Astrocyte of the hippocampus (primary cell): ENCODE measurements at regions not wholly inside any gene's neighbourhood (a gene's known extent, or its start where the extent isn't known, plus 50 kb on each side); places are given as distances from the start of the nearest gene placed in this dataset.

Source experiments
- DNase-seq: peaks from one replicate; pipeline ENCODE4 v3.0.0; 2011; ENCODE audit warnings: low read depth, low spot score

GRCh38 chr11:27215471-27216269 is 147.3 kb downstream of the CCDC34 start:
- peak; percentile 55 for DNase-seq

GRCh38 chr11:27214713-27215112 is 148.3 kb downstream of the CCDC34 start:
- DNase-seq, result no peak

DNA sequence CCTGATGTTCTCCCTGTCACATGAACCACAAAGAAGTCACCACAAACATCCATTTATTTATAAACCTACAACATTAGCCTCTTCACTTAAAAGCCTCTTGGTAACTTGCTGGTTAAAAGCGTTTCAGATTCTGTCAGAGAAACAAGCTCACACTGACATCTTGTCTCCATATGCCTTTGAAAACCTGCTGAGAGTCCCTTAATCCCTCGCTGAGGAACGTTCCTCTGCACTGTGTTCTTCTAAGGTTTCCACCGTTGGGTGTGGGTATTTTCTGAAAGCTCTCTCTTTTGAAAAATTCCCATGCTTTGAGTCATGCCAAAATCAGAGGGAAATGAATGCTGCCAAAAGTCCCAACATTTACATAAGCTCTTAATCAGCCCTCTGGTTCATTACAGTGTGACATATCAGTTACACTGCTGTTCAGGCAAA is 149.8 kb downstream of the CCDC34 start:
- DNase-seq, result peak; percentile 95

- DNase-seq, result no peak
Observed at GRCh38 chr11:27212248-27212780, 150.7 kb downstream of the CCDC34 start.

DNA sequence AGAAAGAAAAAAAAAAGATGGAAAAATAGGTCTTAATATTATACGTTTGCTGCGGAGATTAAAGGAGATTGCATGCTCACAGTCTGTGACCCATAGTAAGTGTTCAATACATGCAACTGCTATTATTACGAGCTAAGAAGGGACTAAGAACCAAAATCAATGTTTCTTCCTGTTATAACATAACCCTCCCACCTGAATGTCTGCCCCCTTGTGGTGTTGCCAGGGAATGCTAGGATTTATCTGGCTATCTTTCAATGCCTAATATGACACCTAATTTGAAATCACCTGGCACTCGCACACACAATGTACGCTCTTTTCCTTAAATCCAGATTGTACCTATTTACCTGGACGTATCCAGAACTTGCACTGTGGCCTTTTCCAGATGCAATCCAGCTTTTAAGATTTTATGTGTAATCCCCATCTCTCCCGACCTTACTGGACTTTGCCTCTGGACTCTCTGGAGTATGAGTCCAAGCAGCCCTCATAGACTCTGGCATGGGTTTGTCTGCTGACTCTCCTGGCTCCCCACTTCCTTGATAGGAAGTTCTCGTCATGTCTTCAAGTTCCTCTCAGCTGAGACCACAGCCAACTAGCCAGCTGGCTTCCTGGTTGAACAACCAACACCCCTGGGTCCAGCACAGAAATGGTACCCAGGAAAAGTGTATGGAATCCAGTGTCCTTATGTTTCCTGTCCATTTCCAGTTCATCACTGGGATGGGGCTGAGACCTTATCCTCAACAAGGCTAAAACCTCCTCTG is 151.5 kb downstream of the CCDC34 start:
- no peak for DNase-seq

- DNase-seq, result no peak
Observed at GRCh38 chr11:27210531-27210930, 152.5 kb downstream of the CCDC34 start.

DNA sequence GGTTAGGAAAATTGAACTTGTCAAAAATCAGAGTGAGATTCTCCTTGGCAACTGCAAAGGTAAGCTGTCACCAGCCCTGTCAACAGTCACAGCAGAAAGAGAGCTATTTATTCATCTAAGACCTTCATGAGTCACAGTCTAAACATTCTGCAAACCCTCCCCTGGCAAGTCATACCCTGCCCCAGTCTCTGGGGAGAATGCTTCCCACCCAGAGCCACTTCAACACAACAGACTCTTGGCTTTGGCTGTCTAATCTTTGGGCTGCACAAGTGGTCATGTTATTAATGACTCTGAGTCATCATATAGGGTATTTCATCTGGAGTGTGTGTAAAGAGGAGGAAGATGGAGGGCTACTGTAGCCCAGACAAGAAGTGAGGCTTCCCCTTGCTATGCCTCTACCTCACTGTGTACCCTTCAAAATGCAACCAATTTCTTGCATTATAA is 153.4 kb downstream of the CCDC34 start:
- DNase-seq, result peak; percentile 98

GRCh38 chr11:27208846-27209245 is 154.2 kb downstream of the CCDC34 start:
- no peak for DNase-seq

GRCh38 chr11:27207025-27207650 is 155.9 kb downstream of the CCDC34 start:
- DNase-seq, result no peak

DNA sequence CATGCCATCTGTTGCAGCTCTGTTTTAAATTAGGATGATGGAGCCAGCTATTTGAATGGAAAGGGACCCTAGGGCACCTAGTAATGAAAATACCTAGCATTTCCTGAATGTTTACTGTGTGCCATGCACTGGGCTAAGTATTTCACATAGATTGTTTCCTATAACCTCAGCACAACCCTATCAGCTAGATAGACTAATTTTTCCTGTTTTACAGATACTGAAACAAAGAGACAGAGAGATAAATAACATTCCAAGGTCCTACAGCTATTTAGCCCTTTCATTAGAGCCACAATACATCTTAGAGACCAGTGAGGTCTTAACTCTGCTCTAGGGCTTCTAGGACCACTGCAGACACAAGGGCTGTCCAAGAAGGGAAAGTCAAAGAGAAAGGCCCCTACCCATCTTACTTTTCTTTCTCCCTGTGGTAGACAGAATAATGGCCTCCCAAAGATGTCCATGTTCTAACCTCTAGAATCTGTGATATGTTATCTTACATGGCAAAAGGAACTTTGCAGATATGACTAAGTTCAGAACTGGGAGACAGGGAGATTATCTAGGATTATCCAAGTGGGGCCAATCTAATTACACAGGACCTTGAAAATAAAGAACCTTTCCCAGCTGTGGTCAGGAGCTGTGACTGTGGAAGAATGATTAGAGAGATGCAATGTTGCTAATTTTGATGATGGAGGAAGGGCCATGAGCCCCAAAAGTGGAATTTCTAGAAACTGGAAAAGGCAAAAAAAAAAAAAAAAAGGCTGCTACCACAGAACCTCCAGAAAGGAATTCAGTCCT is 157.0 kb downstream of the CCDC34 start:
- DNase-seq, result no peak

DNA sequence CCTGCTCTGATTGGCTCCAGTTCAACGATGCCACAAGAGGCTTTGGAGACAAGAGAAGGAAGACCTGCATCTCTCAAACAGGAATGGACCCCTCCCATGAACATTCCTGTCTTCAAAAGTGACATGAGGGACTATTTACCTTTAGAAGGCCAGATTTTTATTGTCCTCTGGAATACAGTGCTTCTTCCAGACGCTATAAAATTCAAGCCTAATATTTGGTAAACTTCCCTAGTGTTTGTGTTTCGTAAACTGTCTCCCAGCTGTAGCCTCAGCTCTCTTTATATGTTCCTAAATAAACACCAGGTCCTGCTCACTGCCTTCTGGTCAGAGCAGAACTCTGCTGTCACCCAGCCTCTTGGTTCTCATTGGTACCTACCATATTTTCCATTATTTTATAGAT is 157.8 kb downstream of the CCDC34 start:
- no peak for DNase-seq

DNA sequence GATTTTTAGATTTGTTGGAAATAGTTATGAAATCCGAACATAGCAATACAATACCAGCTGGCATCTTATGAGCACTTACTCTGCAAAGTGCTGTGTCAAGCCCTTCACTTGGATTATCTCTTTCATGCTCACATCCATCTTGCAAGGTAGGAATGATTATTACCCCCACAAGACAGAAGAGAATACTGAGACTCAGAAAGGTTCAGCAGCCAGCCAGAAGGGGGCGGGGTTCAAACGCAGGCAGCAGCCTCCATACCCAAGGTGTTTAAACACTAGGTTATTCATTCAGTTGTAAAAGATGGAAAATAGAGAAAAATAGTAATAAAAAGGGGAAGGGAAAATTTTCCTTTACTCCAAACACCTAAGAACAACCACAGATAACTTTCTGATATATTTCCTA is 158.5 kb downstream of the CCDC34 start:
- no peak for DNase-seq

DNA sequence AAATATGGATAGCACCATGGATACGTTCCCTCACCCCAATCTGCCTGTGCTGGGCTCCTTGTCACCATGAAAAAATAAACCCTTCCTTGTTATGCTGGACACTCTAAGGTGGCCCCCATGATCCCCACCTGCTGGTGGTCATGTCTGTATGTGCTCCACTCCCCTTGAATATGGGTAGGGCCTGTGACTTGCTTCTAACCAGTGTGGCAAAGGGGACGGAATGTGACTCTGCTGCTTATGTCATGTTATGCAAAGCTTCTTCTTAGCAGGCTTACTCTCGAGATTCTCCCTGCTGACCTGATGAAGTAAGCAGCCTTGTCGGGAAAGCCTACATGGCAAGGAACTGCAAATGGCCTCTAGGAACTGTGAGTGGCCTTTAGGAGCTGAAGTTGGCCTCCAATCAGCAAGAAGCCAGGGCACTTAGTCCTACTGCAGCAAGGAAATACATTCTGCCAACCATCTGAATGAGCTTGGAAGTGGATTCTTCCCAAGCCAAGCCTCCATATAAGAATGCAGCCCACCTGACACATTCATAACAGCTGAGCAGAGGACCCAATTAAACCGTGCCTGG is 159.9 kb downstream of the CCDC34 start:
- DNase-seq, result no peak

DNA sequence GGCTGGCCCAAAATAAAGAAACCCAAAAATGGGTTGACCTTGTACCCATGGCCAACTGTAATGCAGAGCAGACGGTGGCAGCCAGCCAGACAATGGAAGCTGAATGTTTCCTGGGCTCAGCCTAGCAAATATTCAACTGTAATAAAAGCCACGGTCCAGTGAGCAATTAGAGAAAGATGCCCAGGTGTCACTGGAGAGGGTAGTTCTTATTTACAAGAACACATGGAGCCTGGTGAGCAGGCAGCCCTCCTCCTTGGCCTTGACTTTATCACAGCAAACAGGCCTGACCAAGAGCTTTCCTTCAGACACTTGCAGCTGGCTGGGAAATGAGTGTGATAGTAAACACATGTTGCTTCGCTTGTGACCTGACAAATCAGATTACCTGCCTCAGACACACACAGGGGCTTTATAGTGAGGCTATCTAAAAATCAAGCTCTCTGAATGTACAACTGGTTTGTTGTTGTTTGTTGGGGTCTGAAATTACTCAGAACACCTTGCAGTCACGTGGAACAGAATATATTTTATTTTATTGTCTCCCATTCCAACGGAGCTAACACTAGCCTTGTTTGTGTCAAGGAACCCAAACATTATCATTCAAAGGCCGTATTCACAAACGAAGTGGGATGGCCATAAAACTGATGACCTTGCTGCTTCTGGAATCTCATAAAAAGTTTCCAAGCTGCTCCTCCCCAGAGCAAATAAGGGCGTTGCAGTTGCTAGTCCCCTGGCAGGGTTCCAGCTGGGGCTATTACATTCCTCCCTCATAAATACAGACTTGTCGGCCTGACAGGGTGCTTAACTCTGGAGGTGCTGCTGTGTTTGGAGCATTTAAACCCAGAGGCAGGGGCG is 161.1 kb downstream of the BBOX1 start:
- DNase-seq, result peak; percentile 84

DNA sequence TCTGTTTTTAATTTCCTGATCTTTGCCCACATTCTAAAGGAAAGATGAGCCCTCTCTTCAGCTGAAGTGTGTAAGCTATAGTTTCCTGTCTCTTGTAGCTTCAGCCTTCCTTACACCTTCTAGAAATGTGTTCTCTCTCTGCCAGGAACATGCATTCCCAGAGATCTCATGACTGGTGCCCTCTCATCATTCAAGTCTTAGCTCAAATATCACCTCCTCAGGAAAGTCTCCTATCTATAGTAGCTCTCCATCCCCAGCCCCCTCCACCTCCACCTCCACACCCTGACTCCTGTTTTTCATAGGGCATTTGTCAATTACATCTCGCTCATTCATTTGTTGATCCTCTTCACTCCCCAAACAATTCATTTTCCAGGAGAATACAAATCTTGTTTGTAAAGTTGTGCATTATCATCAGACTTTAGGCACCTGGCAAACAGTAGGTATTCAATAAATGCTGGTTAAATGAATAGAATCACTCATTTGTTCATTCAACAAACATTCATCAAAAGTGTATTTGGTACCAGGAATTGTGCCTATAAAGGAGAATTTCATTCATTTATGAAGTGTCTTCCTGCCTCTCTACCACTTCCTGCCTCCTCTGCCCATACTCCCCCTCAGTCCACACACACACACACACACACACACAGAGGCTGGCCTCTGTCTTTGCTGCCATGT is 160.3 kb downstream of the BBOX1 start:
- no peak for DNase-seq

DNA sequence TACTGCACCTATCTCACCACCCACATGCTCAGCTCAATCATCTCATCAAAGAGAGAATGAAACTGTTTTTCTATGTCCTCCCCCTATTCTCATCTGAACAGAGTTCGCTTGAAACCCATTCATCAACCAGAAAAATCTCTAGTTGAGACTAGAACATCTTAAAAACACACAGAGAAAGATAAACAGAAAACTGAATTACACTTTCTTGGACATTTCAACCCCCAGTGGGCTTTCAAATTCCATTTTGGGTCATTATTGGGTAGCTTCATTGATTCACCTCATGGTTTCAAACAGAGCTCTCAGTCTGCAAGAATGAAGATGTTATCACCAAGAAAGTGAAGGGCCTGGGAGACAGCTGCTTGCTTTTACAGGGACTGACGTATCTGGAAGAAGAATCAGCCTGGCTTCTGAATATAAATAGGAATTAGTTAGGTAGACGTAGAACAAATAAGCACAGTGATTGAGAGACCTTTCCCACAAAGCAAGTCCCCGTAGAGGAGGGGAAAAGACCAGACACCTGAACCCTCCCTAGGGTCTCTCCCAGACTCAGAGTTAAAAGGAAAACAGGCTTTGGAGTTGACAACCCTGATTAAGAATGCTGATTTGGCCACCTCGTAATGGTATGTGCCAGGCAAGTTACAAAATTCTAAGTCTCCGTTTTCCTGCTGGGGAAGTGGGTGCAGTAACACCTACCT is 155.7 kb downstream of the BBOX1 start:
- no peak for DNase-seq

DNA sequence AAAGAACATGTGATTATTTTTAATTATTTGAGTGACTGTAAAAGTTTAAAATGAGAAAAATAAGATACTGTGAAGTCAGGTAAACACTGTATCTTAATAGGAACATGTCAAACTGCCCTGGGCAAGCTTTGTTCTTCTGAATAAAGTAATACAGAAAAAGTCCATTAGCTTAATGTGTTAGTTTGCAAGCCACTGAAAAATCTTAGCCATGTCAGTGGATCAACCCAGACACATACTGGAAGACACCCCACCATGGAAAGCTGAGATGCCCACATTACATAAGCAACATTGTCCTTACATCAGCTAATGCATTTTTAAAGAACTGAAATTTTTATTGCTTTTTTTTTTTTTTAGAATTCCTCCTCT is 155.2 kb downstream of the BBOX1 start:
- DNase-seq, result no peak

GRCh38 chr11:27194976-27195375 is 154.4 kb downstream of the BBOX1 start:
- peak; percentile 44 for DNase-seq
